ENCODE measurements at regions not wholly inside any gene's neighbourhood (a gene's known extent, or its start where the extent isn't known, plus 50 kb on each side); places are given as distances from the start of the nearest gene placed in this dataset.

- TF ChIP-seq EP300 (IDR thresholded peaks at IDR 0.05) (no peak), CTCF (IDR thresholded peaks at IDR 0.05) (no peak)
Observed at GRCh38 chr4:127558489-127559407, 74.0 kb upstream of the INTU start.
